H7 (cell line): ENCODE measurements at regions not wholly inside any gene's neighbourhood (a gene's known extent, or its start where the extent isn't known, plus 50 kb on each side); places are given as distances from the start of the nearest gene placed in this dataset.

ENCODE experiments used
- DNase-seq: peaks from one replicate; pipeline ENCODE4 v3.0.0; 2012
- H3K27me3 ChIP-seq: 2 replicates; pipeline ENCODE4 v1.6.0; 2011; ENCODE audit warnings: mild to moderate bottlenecking, low read length; ENCODE audit not compliant: control insufficient read depth, insufficient read depth
- H3K36me3 ChIP-seq: replicated peaks from 2 replicates; pipeline ENCODE4 v1.5.1; 2011; ENCODE audit warnings: low read length; ENCODE audit not compliant: control insufficient read depth, insufficient read depth
- H3K4me3 ChIP-seq: 2 replicates; pipeline ENCODE4 v1.5.1; 2011; ENCODE audit warnings: low read depth, mild to moderate bottlenecking, control low read depth, low read length, moderate library complexity; ENCODE audit not compliant: insufficient read depth

- H3K36me3 ChIP-seq, result no peaks in the 10 kb centered on the region
- peaks cover 14% of the 10 kb centered on the region for H3K27me3 ChIP-seq
- no peak overlapping the region for H3K4me3 ChIP-seq
- DNase-seq, result no peak
These were observed 234.3 kb downstream of the VRK1 start for GRCh38 chr14:97031530-97031929.

- DNase-seq, result peak; percentile 64
- Histone ChIP-seq H3K4me3 (peak overlapping the region; percentile 31; the same call in 1 of the 2 replicates), H3K36me3 (no peaks in the 10 kb centered on the region), H3K27me3 (peaks cover 14% of the 10 kb centered on the region)
These were observed 236.4 kb downstream of the VRK1 start for GRCh38 chr14:97033556-97034081.

GRCh38 chr14:97036086-97036852 is 239.1 kb downstream of the VRK1 start:
- DNase-seq, result peak; percentile 55
- no peak overlapping the region for H3K4me3 ChIP-seq
- peaks cover 14% of the 10 kb centered on the region for H3K27me3 ChIP-seq
- H3K36me3 ChIP-seq, result no peaks in the 10 kb centered on the region

DNA sequence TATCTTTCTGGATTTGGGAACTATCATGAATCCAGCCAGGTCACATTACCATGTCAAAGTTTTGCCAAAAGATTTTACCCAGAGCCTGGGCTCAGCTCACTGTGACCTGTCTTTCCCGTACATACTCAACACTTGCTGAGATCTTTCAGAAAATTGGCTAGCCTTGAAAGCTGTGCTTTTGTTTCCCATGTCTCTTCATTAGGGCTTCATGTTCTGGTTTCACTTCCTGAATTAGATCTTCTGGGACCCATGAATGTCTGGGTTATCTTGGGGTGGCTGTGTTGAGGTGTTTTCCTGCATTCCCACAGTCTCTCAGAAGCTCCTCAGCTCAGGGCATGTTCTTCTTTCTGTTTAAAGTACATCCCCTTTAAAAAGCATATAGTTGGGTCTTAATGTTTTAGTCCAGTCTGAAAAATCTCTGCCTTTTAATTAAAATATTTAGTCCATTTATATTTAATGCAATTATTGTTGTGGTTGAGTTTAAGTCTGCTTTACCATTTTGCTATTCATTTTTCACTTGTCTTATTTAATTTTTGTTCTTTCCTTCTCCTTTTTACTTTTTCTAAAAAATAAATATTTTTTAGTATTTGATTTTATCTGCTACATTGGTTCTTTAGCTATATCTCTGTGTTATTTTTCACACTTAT is 242.7 kb downstream of the VRK1 start:
- Histone ChIP-seq H3K27me3 (no peaks in the 10 kb centered on the region; the same call in 1 of the 2 replicates), H3K36me3 (no peaks in the 10 kb centered on the region), H3K4me3 (no peak overlapping the region)
- DNase-seq, result no peak

GRCh38 chr14:97046967-97047366 is 249.8 kb downstream of the VRK1 start:
- no peaks in the 10 kb centered on the region for H3K36me3 ChIP-seq
- H3K27me3 ChIP-seq, result no peaks in the 10 kb centered on the region
- DNase-seq, result no peak
- H3K4me3 ChIP-seq, result no peak overlapping the region

DNA sequence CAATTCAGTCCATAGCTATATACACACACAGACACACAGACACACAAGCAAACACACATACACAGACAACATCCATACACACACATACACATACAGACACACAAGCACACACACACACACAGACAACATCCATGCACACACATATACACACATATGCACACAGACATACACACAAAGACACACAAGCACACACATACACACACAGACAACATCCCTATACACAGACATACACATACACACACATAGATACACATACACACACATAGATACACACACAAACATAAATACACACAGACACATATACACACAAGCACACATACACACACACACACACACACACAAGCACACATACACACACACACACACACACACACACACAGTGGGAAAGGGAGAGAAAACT is 254.8 kb downstream of the VRK1 start:
- no peaks in the 10 kb centered on the region for H3K36me3 ChIP-seq
- H3K27me3 ChIP-seq, result no peaks in the 10 kb centered on the region
- no peak for DNase-seq
- H3K4me3 ChIP-seq, result no peak overlapping the region

- H3K36me3 ChIP-seq, result no peaks in the 10 kb centered on the region
- no peak for DNase-seq
- no peak overlapping the region for H3K4me3 ChIP-seq
- H3K27me3 ChIP-seq, result no peaks in the 10 kb centered on the region
These were observed 256.8 kb downstream of the VRK1 start for GRCh38 chr14:97053941-97054340.

DNA sequence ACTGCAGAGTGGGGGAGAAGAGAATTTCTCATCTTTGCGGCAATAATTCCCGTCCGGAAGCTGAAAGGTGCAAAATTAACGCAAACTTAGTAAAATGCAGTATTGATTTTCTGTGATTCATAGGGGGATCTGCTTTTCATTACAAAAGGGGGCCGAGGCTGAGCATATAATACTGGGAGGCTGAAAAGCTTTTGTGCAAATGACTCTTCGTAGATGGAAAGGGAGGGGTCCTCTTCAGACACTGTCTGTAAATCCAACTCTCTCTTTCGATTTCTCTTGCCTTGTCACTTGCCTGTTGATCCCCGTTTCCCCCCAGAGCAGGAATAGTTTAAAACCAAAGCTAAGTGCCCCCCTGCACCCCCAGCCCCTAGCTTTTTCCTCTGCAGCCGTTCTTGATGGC is 258.2 kb downstream of the VRK1 start:
- no peaks in the 10 kb centered on the region for H3K36me3 ChIP-seq
- no peak for DNase-seq
- no peaks in the 10 kb centered on the region for H3K27me3 ChIP-seq
- H3K4me3 ChIP-seq, result no peak overlapping the region

- Histone ChIP-seq H3K27me3 (no peaks in the 10 kb centered on the region), H3K4me3 (no peak overlapping the region), H3K36me3 (no peaks in the 10 kb centered on the region)
- DNase-seq, result peak; percentile 49
These were observed 258.9 kb downstream of the VRK1 start for GRCh38 chr14:97056086-97056485.

DNA sequence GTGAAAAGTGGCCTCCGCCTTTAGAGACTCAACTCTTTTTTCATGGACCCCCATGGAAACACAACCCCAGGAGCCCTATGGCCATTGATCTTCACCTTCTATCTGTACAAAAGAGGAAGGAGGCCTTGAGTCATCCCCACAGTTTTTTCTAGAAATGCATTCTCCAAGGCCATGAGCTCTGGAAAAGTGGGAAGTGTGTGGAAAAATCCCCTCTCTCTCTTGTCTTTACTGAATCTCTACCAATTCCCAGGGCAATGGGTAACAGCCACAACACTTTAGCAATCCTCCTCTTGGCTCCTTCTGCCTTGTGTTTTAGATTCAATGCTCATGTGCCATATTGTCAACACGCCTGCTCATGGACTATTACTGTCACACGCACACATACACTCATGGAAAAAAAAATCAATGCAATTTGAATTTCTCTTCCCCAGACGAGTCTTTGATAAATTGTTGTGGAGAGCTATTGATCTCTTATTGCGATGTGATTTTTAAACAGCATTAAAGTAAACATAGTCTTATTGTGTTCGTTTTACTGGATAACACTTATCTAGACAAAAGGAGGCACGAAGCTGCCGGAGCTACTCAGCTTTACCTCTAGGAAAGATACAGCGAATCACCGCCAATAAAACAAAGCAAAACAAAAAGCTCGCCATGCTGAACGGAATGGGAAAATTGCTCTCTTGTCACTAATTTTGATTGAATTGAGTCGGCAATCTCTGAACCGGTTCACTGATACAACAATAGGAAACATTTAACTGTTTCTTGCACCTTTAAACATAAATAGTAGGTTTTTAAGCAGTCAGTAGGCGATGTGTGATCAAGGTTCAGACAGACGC is 260.3 kb downstream of the VRK1 start:
- Histone ChIP-seq H3K36me3 (no peaks in the 10 kb centered on the region), H3K4me3 (no peak overlapping the region), H3K27me3 (no peaks in the 10 kb centered on the region)
- no peak for DNase-seq

DNA sequence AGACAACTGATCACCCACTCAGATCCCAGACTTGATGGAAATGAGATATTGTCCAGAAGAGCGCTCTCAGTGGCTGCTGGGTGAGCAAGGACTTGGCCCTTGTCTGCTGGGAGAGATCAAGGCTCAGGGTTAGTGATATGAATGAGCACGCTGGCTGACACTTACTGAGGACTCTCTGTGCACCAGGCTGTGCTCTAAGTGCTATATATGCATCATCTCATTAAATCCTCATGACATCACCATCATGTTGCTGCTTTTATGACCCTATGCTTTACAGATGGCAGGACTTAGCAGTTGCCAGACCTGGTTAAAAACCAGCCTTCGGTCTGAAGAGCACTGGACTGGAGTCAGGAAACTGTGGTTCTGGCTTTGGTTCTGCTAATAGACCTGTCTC is 260.9 kb downstream of the VRK1 start:
- DNase-seq, result no peak
- H3K36me3 ChIP-seq, result no peaks in the 10 kb centered on the region
- no peak overlapping the region for H3K4me3 ChIP-seq
- no peaks in the 10 kb centered on the region for H3K27me3 ChIP-seq

- no peaks in the 10 kb centered on the region for H3K27me3 ChIP-seq
- no peak for DNase-seq
- H3K36me3 ChIP-seq, result no peaks in the 10 kb centered on the region
- H3K4me3 ChIP-seq, result no peak overlapping the region
These were observed 261.4 kb downstream of the VRK1 start for GRCh38 chr14:97058589-97058988.

GRCh38 chr14:97061198-97061597 is 264.0 kb downstream of the VRK1 start:
- Histone ChIP-seq H3K27me3 (no peaks in the 10 kb centered on the region), H3K4me3 (no peak overlapping the region), H3K36me3 (no peaks in the 10 kb centered on the region)
- DNase-seq, result no peak

- DNase-seq, result no peak
- Histone ChIP-seq H3K36me3 (no peaks in the 10 kb centered on the region), H3K27me3 (no peaks in the 10 kb centered on the region), H3K4me3 (no peak overlapping the region)
These were observed 264.5 kb downstream of the VRK1 start for GRCh38 chr14:97061714-97062113.
